Lower lobe of right lung (tissue), 2 donors: ENCODE measurements at regions not wholly inside any gene's neighbourhood (a gene's known extent, or its start where the extent isn't known, plus 50 kb on each side); places are given as distances from the start of the nearest gene placed in this dataset.

ENCODE experiments used
- ATAC-seq, 2 donors: fragments of 200-7000 bp; cut with Tn5 transposase; one replicate each; pipeline ENCODE4 v1.9.1; 2020 to 2022; ENCODE audit warnings: mild to moderate bottlenecking in 2 of 2, moderate library complexity in 2 of 2
- DNase-seq: peaks from one replicate; pipeline ENCODE4 v3.0.0-alpha.2; 2020
- H3K27ac ChIP-seq: fragments of 200-600 bp; one replicate; pipeline ENCODE4 v1.8.0; 2022
- H3K27me3 ChIP-seq: fragments of 200-600 bp; one replicate; pipeline ENCODE4 v1.8.0; 2022; ENCODE audit warnings: low read depth
- H3K36me3 ChIP-seq: fragments of 200-600 bp; one replicate; pipeline ENCODE4 v1.8.0; 2022; ENCODE audit warnings: mild to moderate bottlenecking
- H3K4me1 ChIP-seq: fragments of 200-600 bp; one replicate; pipeline ENCODE4 v1.8.0; 2022
- H3K4me3 ChIP-seq: fragments of 200-600 bp; one replicate; pipeline ENCODE4 v1.8.0; 2022; ENCODE audit warnings: mild to moderate bottlenecking
- H3K9me3 ChIP-seq: fragments of 200-600 bp; one replicate; pipeline ENCODE4 v1.8.0; 2022
- intact Hi-C: fragments of 100-400 bp; cut with DNase I; formaldehyde crosslinking; loops from one replicate; pipeline ENCODE4 v1.11.0; 2022
- TF ChIP-seq, protein P1 (sequence below): fragments of 200-600 bp; IDR thresholded peaks from one replicate; pipeline ENCODE4 v1.8.0; 2022; ENCODE audit warnings: antibody characterized with exemption, mild to moderate bottlenecking
- donor health status: DM: no; HTN: yes; CAD: no; lungs with severe emphysema.

DNA sequence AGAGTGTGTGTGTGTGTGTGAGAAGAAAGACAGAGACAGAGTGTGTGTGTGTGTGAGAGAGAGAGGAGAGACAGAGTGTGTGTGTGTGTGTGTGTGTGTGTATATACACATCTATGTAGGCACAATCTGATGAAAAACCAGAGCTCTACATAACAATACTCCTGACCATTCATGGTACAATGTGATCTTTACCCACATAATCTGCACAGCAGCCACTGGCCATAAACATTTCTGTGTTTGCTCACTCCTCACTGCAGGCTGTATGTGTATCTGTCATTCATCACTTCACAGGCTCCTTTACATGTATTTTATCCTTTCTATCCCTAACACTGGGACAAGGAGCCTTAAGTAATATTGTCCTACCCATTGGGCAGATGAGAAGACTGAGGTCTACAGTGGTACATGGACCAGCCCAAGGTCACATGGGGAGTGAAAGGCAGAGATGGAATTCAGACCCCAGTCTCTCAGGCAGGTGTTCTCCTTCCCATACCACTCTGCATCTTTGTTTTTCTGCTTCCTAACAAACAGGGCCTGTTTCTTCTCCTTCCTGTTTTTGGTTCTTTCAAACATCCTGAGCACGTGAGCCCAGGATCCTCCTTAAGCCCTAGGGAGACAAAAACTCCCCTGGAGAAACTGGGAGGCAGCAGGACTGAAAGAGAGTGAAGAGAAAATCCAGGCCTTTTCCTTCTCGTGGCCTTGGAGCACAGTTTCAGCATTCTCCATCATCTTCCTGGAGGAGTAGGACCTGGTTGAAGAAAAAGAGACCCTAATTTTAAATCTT, 201.7 kb upstream of the MSX2 start:
- no peak for DNase-seq
- TF ChIP-seq, protein P1, sequence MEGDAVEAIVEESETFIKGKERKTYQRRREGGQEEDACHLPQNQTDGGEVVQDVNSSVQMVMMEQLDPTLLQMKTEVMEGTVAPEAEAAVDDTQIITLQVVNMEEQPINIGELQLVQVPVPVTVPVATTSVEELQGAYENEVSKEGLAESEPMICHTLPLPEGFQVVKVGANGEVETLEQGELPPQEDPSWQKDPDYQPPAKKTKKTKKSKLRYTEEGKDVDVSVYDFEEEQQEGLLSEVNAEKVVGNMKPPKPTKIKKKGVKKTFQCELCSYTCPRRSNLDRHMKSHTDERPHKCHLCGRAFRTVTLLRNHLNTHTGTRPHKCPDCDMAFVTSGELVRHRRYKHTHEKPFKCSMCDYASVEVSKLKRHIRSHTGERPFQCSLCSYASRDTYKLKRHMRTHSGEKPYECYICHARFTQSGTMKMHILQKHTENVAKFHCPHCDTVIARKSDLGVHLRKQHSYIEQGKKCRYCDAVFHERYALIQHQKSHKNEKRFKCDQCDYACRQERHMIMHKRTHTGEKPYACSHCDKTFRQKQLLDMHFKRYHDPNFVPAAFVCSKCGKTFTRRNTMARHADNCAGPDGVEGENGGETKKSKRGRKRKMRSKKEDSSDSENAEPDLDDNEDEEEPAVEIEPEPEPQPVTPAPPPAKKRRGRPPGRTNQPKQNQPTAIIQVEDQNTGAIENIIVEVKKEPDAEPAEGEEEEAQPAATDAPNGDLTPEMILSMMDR: no peak
- Histone ChIP-seq H3K4me3 (no peak overlapping the region), H3K27ac (no peak overlapping the region), H3K36me3 (no peaks in the 10 kb centered on the region), H3K27me3 (peaks cover 47% of the 10 kb centered on the region), H3K9me3 (no peaks in the 10 kb centered on the region), H3K4me1 (no peaks in the 10 kb centered on the region)
- intact Hi-C loops: no loop called here
- ATAC-seq: no peak

DNA sequence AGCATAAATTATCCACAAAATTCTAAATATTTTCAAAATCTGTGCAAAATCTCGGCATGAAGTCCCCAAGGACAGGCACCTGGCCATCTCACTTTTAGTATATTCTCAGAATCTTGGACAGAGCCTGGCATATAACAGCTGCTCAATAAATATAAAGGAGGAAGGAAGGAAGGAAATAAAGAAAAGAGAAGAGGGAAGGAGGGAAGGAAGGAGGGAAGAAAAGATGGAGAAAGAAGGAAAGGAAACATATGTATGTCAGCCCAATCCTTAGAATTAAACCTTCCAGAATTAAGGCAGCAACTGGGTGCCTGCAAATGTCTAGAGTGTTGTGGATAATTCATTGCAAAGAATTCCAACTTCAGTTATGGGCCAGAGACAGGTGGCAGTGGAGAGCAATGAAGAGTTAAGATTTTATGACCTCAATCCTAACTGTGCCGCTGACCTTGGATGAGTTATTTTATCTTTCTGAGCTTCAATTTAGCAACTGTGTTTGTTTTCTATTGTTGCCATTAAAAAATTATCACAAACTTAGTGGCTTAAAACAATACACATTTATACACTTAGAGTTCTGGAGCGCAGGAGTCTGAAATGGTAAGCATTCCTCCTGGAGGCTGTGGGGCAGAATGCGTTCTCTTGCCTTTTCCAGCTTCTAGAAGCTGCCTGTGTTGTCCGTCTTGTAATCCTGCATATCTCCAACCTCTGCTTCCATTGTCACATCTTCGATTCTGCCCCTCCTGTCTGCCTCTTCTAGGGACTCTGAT, 200.9 kb upstream of the MSX2 start:
- intact Hi-C loops: no loop called here
- H3K27ac ChIP-seq: no peak overlapping the region
- peaks cover 39% of the 10 kb centered on the region for H3K27me3 ChIP-seq
- ATAC-seq (no peak), DNase-seq (no peak)
- H3K9me3 ChIP-seq: no peaks in the 10 kb centered on the region
- no peak overlapping the region for H3K4me3 ChIP-seq
- no peaks in the 10 kb centered on the region for H3K4me1 ChIP-seq
- TF ChIP-seq, protein P1: no peak
- H3K36me3 ChIP-seq: no peaks in the 10 kb centered on the region

DNA sequence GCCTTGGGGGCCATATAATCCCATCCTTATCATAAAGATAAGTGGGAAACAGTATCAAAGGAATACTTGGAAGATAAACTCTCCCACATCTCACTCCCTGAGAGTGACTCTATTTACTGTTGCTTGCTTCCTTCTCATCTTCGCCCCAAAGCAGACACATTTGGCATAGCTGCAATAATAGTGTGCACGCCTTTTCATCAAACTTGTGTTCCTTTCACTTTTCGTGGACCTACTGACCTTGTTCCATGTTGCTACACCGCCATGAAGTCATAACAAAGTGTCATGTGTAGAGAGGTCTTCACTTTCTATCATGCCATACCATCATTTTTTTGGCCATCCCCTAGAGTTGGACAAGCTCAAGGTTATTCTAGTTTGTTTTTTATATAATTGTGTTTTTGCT, 200.0 kb upstream of the MSX2 start:
- DNase-seq (no peak), ATAC-seq (no peak)
- intact Hi-C loops: no loop called here
- H3K36me3 ChIP-seq: no peaks in the 10 kb centered on the region
- no peak overlapping the region for H3K4me3 ChIP-seq
- H3K27ac ChIP-seq: no peak overlapping the region
- TF ChIP-seq, protein P1: no peak
- no peaks in the 10 kb centered on the region for H3K9me3 ChIP-seq
- peaks cover 31% of the 10 kb centered on the region for H3K27me3 ChIP-seq
- no peaks in the 10 kb centered on the region for H3K4me1 ChIP-seq

DNA sequence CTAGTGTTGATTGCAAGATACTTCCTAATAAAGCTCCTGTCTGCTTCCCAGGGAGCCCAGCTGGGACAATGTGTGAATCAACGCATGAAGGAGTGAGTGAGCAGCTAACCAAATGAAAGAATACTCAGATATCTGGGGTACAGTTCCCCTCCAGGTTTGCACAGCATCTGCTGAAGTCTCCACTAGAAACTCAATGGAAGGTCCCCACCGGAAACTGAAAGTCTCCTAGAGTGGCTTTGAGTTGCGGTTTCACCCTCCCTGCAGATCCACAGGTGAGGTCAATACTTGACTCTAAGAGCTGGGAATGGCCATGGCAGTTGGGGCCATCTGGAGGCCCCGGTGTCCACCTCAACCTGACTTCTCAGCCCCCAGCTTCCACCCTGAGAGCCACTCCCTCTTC, 198.2 kb upstream of the MSX2 start:
- H3K27me3 ChIP-seq: peaks cover 17% of the 10 kb centered on the region
- DNase-seq (no peak), ATAC-seq (no peak)
- TF ChIP-seq, protein P1: no peak
- no peaks in the 10 kb centered on the region for H3K36me3 ChIP-seq
- no peaks in the 10 kb centered on the region for H3K9me3 ChIP-seq
- H3K4me3 ChIP-seq: no peak overlapping the region
- intact Hi-C loops: no loop called here
- H3K4me1 ChIP-seq: no peaks in the 10 kb centered on the region
- no peak overlapping the region for H3K27ac ChIP-seq

DNA sequence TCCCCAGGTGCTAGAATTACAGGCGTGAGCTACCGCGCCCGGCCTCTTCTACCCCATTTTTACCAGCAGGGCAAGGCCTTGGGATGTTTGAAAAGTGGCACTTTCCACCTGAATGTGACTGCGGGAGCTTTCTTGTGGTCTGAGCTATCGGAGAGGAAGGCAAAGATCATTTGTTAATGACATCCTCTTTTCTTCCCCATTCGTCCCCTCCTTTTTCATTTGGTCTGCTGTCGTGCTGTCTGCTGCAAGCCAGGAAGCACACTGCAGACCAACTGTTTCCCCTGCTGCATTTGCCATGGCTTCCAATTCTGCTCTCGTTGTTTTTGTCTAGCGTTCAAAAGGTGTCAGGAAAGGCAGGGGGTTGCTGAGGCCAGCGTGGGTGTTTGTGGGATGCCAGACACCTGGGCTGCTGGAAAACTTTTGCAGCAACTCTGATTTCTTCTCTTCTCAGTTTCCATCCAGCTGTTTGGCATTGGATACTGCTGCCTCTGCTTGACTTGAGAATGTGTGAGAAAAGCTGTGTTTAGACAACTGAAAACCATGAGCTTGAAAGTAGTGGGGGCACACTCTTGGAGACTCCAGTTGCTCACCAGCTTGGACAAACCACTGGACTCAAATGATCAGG, 196.4 kb upstream of the MSX2 start:
- H3K27me3 ChIP-seq: peaks cover 14% of the 10 kb centered on the region
- H3K9me3 ChIP-seq: no peaks in the 10 kb centered on the region
- no peak overlapping the region for H3K4me3 ChIP-seq
- no peak overlapping the region for H3K27ac ChIP-seq
- peaks cover 15% of the 10 kb centered on the region for H3K4me1 ChIP-seq
- TF ChIP-seq, protein P1: no peak
- no peaks in the 10 kb centered on the region for H3K36me3 ChIP-seq
- no peak for ATAC-seq
- no peak for DNase-seq
- intact Hi-C loops: no loop called here
